ENCODE measurements at regions not wholly inside any gene's neighbourhood (a gene's known extent, or its start where the extent isn't known, plus 50 kb on each side); places are given as distances from the start of the nearest gene placed in this dataset.

DNA sequence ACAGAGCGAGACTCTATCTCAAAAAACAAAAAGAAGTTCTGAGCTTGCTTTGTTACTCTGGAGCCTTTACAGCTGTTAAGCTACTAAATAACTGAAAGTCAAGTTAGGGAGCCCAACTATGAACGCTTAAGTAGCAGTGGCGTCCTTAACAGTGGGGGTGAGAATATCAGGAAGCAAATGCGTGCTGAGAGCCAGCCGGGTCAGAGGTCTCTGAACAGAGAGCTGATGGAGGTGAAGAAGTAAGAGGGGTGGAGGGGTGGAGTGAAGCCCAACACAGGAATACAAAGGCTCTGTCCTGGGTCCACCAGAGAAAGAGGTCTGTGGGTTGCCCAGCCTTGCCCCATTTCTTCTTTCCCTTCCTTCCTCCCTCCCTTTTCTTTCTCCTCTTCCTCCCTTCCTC, 104.1 kb upstream of the GATA6 start:
- TF ChIP-seq EZH2phosphoT487 (conservative IDR thresholded peaks at IDR 0.05; ENCODE audit: low read length): no peak
- TF ChIP-seq, protein P1, sequence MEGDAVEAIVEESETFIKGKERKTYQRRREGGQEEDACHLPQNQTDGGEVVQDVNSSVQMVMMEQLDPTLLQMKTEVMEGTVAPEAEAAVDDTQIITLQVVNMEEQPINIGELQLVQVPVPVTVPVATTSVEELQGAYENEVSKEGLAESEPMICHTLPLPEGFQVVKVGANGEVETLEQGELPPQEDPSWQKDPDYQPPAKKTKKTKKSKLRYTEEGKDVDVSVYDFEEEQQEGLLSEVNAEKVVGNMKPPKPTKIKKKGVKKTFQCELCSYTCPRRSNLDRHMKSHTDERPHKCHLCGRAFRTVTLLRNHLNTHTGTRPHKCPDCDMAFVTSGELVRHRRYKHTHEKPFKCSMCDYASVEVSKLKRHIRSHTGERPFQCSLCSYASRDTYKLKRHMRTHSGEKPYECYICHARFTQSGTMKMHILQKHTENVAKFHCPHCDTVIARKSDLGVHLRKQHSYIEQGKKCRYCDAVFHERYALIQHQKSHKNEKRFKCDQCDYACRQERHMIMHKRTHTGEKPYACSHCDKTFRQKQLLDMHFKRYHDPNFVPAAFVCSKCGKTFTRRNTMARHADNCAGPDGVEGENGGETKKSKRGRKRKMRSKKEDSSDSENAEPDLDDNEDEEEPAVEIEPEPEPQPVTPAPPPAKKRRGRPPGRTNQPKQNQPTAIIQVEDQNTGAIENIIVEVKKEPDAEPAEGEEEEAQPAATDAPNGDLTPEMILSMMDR (IDR thresholded peaks at IDR 0.05; ENCODE audit: insufficient read depth, low read length, poor library complexity, severe bottlenecking): no peak

GRCh38 chr18:22066083-22066485, 103.3 kb upstream of the GATA6 start:
- H3K4me2 ChIP-seq (ENCODE audit: low read depth, low read length, poor library complexity, severe bottlenecking): no peak overlapping the region
- H3K27me3 ChIP-seq (ENCODE audit: low read length): no peaks in the 10 kb centered on the region
- no peak overlapping the region for H3K9ac ChIP-seq (ENCODE audit: low read length)
- H3K9me3 ChIP-seq (ENCODE audit: insufficient read depth, low read length): no peaks in the 10 kb centered on the region
- no peaks in the 10 kb centered on the region for H3K36me3 ChIP-seq (ENCODE audit: low read length)
- H3K9me2 ChIP-seq (replicated peaks; ENCODE audit: insufficient read depth, low read length): no peaks in the 10 kb centered on the region
- TF ChIP-seq, protein P1 (IDR thresholded peaks at IDR 0.05; ENCODE audit: insufficient read depth, low read length, poor library complexity, severe bottlenecking): no peak
- no peak for TF ChIP-seq EZH2phosphoT487 (conservative IDR thresholded peaks at IDR 0.05; ENCODE audit: low read length)
- no peaks in the 10 kb centered on the region for H3K79me2 ChIP-seq (ENCODE audit: insufficient read depth, low read length)
- no peaks in the 10 kb centered on the region for H3F3A ChIP-seq (ENCODE audit: insufficient read depth)
- H3K4me3 ChIP-seq (ENCODE audit: insufficient read depth, low read length, poor library complexity, severe bottlenecking): no peak overlapping the region
- H4K20me1 ChIP-seq (ENCODE audit: low read depth, low read length): no peaks in the 10 kb centered on the region
- H3K27ac ChIP-seq (ENCODE audit: low read depth, low read length): no peak overlapping the region
- H2AFZ ChIP-seq (ENCODE audit: low read depth, low read length, severe bottlenecking): no peak overlapping the region

More for the DNA sequence above, 104.1 kb upstream of the GATA6 start:
- Histone ChIP-seq H3F3A (ENCODE audit: insufficient read depth) (no peaks in the 10 kb centered on the region), H3K9me2 (replicated peaks; ENCODE audit: insufficient read depth, low read length) (no peaks in the 10 kb centered on the region), H3K9ac (ENCODE audit: low read length) (no peak overlapping the region), H3K79me2 (ENCODE audit: insufficient read depth, low read length) (no peaks in the 10 kb centered on the region), H3K27ac (ENCODE audit: low read depth, low read length) (no peak overlapping the region), H3K27me3 (ENCODE audit: low read length) (no peaks in the 10 kb centered on the region), H3K9me3 (ENCODE audit: insufficient read depth, low read length) (no peaks in the 10 kb centered on the region), H3K36me3 (ENCODE audit: low read length) (no peaks in the 10 kb centered on the region), H3K4me3 (ENCODE audit: insufficient read depth, low read length, poor library complexity, severe bottlenecking) (no peak overlapping the region), H2AFZ (ENCODE audit: low read depth, low read length, severe bottlenecking) (no peak overlapping the region), H3K4me2 (ENCODE audit: low read depth, low read length, poor library complexity, severe bottlenecking) (no peak overlapping the region), H4K20me1 (ENCODE audit: low read depth, low read length) (no peaks in the 10 kb centered on the region)

- no peak for TF ChIP-seq EZH2phosphoT487 (conservative IDR thresholded peaks at IDR 0.05; ENCODE audit: low read length)
- TF ChIP-seq, protein P1 (IDR thresholded peaks at IDR 0.05; ENCODE audit: insufficient read depth, low read length, poor library complexity, severe bottlenecking): no peak
- H3F3A ChIP-seq (ENCODE audit: insufficient read depth): no peaks in the 10 kb centered on the region
Observed at GRCh38 chr18:22067109-22067508, 102.3 kb upstream of the GATA6 start.

More at GRCh38 chr18:22067109-22067508, 102.3 kb upstream of the GATA6 start:
- no peaks in the 10 kb centered on the region for H3K9me2 ChIP-seq (replicated peaks; ENCODE audit: insufficient read depth, low read length)
- H4K20me1 ChIP-seq (ENCODE audit: low read depth, low read length): no peaks in the 10 kb centered on the region
- H3K4me2 ChIP-seq (ENCODE audit: low read depth, low read length, poor library complexity, severe bottlenecking): no peak overlapping the region
- no peaks in the 10 kb centered on the region for H3K9me3 ChIP-seq (ENCODE audit: insufficient read depth, low read length)
- no peaks in the 10 kb centered on the region for H3K79me2 ChIP-seq (ENCODE audit: insufficient read depth, low read length)
- H3K4me3 ChIP-seq (ENCODE audit: insufficient read depth, low read length, poor library complexity, severe bottlenecking): no peak overlapping the region
- H3K27ac ChIP-seq (ENCODE audit: low read depth, low read length): no peak overlapping the region
- no peak overlapping the region for H2AFZ ChIP-seq (ENCODE audit: low read depth, low read length, severe bottlenecking)
- no peaks in the 10 kb centered on the region for H3K36me3 ChIP-seq (ENCODE audit: low read length)
- H3K27me3 ChIP-seq (ENCODE audit: low read length): no peaks in the 10 kb centered on the region
- H3K9ac ChIP-seq (ENCODE audit: low read length): no peak overlapping the region
